Liver (tissue), 7 donors: ENCODE measurements at regions not wholly inside any gene's neighbourhood (a gene's known extent, or its start where the extent isn't known, plus 50 kb on each side); places are given as distances from the start of the nearest gene placed in this dataset.

ENCODE experiments used
- DNase-seq: peaks from one replicate; pipeline ENCODE4 v3.0.0-alpha.2; 2017; ENCODE audit warnings: low spot score
- H3K27ac ChIP-seq, 2 donors: one replicate each; pipeline ENCODE4 v1.7.0; 2013; ENCODE audit warnings: inconsistent platforms in 2 of 2, low read length in 2 of 2, control low read depth in 1 of 2, low read depth in 1 of 2, mild to moderate bottlenecking in 1 of 2
- H3K27me3 ChIP-seq, 4 donors: one replicate each; pipeline versions ENCODE4 v1.6.1 to v1.7.0; 2013; ENCODE audit warnings: low read length in 3 of 4, inconsistent platforms in 1 of 4, mild to moderate bottlenecking in 1 of 4, moderate library complexity in 1 of 4; ENCODE audit not compliant: control insufficient read depth in 4 of 4, insufficient read depth in 4 of 4
- H3K36me3 ChIP-seq, 4 donors: one replicate each; pipeline versions ENCODE4 v1.6.1 to v1.7.0; 2013; ENCODE audit warnings: low read length in 3 of 4, mild to moderate bottlenecking in 3 of 4, low read depth in 1 of 4, moderate library complexity in 1 of 4; ENCODE audit not compliant: control insufficient read depth in 4 of 4, insufficient read depth in 3 of 4
- H3K4me1 ChIP-seq, 4 donors: one replicate each; pipeline versions ENCODE4 v1.6.1 to v1.7.0; 2013; ENCODE audit warnings: low read length in 3 of 4, mild to moderate bottlenecking in 3 of 4, moderate library complexity in 1 of 4; ENCODE audit not compliant: control insufficient read depth in 4 of 4, insufficient read depth in 4 of 4
- H3K4me3 ChIP-seq, 3 donors: one replicate each; pipeline versions ENCODE4 v1.6.1 to v1.7.0; 2013; ENCODE audit warnings: low read length in 3 of 3, control low read depth in 1 of 3, low read depth in 1 of 3, mild to moderate bottlenecking in 1 of 3
- H3K9ac ChIP-seq, 2 donors: one replicate each; pipeline ENCODE4 v1.7.0; 2013; ENCODE audit warnings: low read length in 2 of 2, mild to moderate bottlenecking in 2 of 2, moderate library complexity in 2 of 2, control low read depth in 1 of 2, low read depth in 1 of 2
- H3K9me3 ChIP-seq, 4 donors: one replicate each; pipeline versions ENCODE4 v1.6.1 to v1.7.0; 2013; ENCODE audit warnings: low read length in 3 of 4; ENCODE audit not compliant: control insufficient read depth in 4 of 4
- ATF3 ChIP-seq: IDR thresholded peaks from 2 replicates; pipeline ENCODE4 v1.6.1; 2016; ENCODE audit warnings: antibody characterized with exemption
- FOXA1 ChIP-seq: IDR thresholded peaks from 2 replicates; pipeline ENCODE4 v1.6.1; 2016; ENCODE audit warnings: antibody characterized with exemption
- HNF4A ChIP-seq, 2 donors: conservative IDR thresholded peaks; 2 replicates each; pipeline ENCODE4 v1.6.1; 2016; ENCODE audit warnings: antibody characterized with exemption in 2 of 2, mild to moderate bottlenecking in 2 of 2
- JUND ChIP-seq, 2 donors: IDR thresholded peaks; 2 replicates each; pipeline ENCODE4 v1.6.1; 2016; ENCODE audit warnings: antibody characterized with exemption in 2 of 2
- MAX ChIP-seq: IDR thresholded peaks from 2 replicates; pipeline ENCODE4 v1.6.1; 2016; ENCODE audit warnings: antibody characterized with exemption
- NR2F2 ChIP-seq: IDR thresholded peaks from 2 replicates; pipeline ENCODE4 v1.6.1; 2016; ENCODE audit warnings: antibody characterized with exemption
- RAD21 ChIP-seq, 2 donors: IDR thresholded peaks; 2 replicates each; pipeline ENCODE4 v1.6.1; 2016; ENCODE audit warnings: antibody characterized with exemption in 2 of 2, mild to moderate bottlenecking in 2 of 2
- REST ChIP-seq: IDR thresholded peaks from 2 replicates; pipeline ENCODE4 v1.6.1; 2016; ENCODE audit warnings: antibody characterized with exemption, mild to moderate bottlenecking
- RXRA ChIP-seq, 2 donors: IDR thresholded peaks; 2 replicates each; pipeline ENCODE4 v1.6.1; 2017 to 2018; ENCODE audit warnings: antibody characterized with exemption in 2 of 2, mild to moderate bottlenecking in 1 of 2
- SP1 ChIP-seq: IDR thresholded peaks from 2 replicates; pipeline ENCODE4 v1.6.1; 2018; ENCODE audit warnings: antibody characterized with exemption, mild to moderate bottlenecking
- TAF1 ChIP-seq: conservative IDR thresholded peaks from 2 replicates; pipeline ENCODE4 v1.6.1; 2016; ENCODE audit warnings: antibody characterized with exemption, mild to moderate bottlenecking
- WGBS: extraction: QIAGEN DNeasy Blood & Tissue Kit; methylation state at CpG from one replicate; pipeline ENCODE4 v1.1.7; 2013; 5-methylcytosine and 5-hydroxymethylcytosine counted together
- donor health status: healthy.
- donor health status: healthy.
- donor health status: healthy.
- donor health status: healthy.

- no peak for DNase-seq
- no peak overlapping the region for H3K4me3 ChIP-seq
- H3K9me3 ChIP-seq = no peaks in the 10 kb centered on the region
- peaks cover 0 to 2% (median 0%) of the 10 kb centered on the region in 4 donors for H3K27me3 ChIP-seq
- H3K9ac ChIP-seq = no peak overlapping the region
- no peak overlapping the region for H3K27ac ChIP-seq
- H3K36me3 ChIP-seq = no peaks in the 10 kb centered on the region
- no peak for TF ChIP-seq HNF4A (conservative IDR thresholded peaks at IDR 0.05)
- no peak for TF ChIP-seq FOXA1
- no peak for TF ChIP-seq TAF1
- no peak for TF ChIP-seq RAD21 (IDR thresholded peaks at IDR 0.05)
- TF ChIP-seq SP1 = no peak
- no peak for TF ChIP-seq MAX
- no peak for TF ChIP-seq REST
- no peak for TF ChIP-seq ATF3
- TF ChIP-seq JUND (IDR thresholded peaks at IDR 0.05) = no peak
- no peak for TF ChIP-seq RXRA (IDR thresholded peaks at IDR 0.05)
- TF ChIP-seq NR2F2 = no peak
- peaks cover 0 to 6% (median 0%) of the 10 kb centered on the region in 4 donors for H3K4me1 ChIP-seq
- 89% methylated on average over 3 of the region's 3 CpGs for WGBS
Observed at GRCh38 chr3:185988080-185988815, 50.4 kb upstream of the TRA2B start.
